Thyroid gland (tissue), 4 donors: ENCODE measurements at regions not wholly inside any gene's neighbourhood (a gene's known extent, or its start where the extent isn't known, plus 50 kb on each side); places are given as distances from the start of the nearest gene placed in this dataset.
"Not testable (repeated sequence)": the region's sequence is repeated elsewhere in the genome, so short reads cannot be mapped to it uniquely, and the experiment has no call there.

ENCODE experiments used
- DNase-seq, 2 donors: peaks; one replicate each; pipeline ENCODE4 v3.0.0-alpha.2; 2019
- H3K27ac ChIP-seq, 3 donors: fragments of 200-600 bp; sonication (generic); 1 replicate in 2 of 3; 2 replicates in 1 of 3; pipeline ENCODE4 v1.5.1; 2016 to 2019; ENCODE audit warnings: mild to moderate bottlenecking in 1 of 3, moderate library complexity in 1 of 3
- H3K27me3 ChIP-seq: fragments of 200-600 bp; sonication (generic); one replicate; pipeline ENCODE4 v1.5.1; 2019
- H3K36me3 ChIP-seq, 2 donors: fragments of 200-600 bp; sonication (generic); one replicate each; pipeline ENCODE4 v1.5.1; 2016 to 2019
- H3K4me1 ChIP-seq, 2 donors: fragments of 200-600 bp; sonication (generic); one replicate each; pipeline ENCODE4 v1.5.1; 2017 to 2019
- H3K4me3 ChIP-seq, 3 donors: fragments of 200-600 bp; sonication (generic); replicated peaks in 1 of 3; 1 replicate in 2 of 3; 2 replicates in 1 of 3; pipeline ENCODE4 v1.5.1; 2016; ENCODE audit warnings: mild to moderate bottlenecking in 1 of 3
- H3K9me3 ChIP-seq: fragments of 200-600 bp; sonication (generic); one replicate; pipeline ENCODE4 v1.5.1; 2017
- POLR2A ChIP-seq, 2 donors: fragments of 450-650 bp; IDR thresholded peaks; one replicate each; pipeline ENCODE4 v1.6.1; 2017; ENCODE audit warnings: antibody characterized with exemption in 2 of 2, mild to moderate bottlenecking in 2 of 2, moderate library complexity in 1 of 2
- WGBS, 2 donors: methylation state at CpG; one replicate each; pipeline ENCODE4 v1.1.5; 2017; 5-methylcytosine and 5-hydroxymethylcytosine counted together
- intact Hi-C: fragments of 100-400 bp; cut with DNase I; formaldehyde crosslinking; loops from one replicate; pipeline ENCODE4 v1.15.1; 2023
- TF ChIP-seq, protein P1 (sequence below), 6 experiments: fragments of 200-600 bp in 3 of 6; fragments of 450-650 bp in 3 of 6; sonication (generic) in 3 of 6; IDR thresholded peaks; one replicate each; pipeline ENCODE4 v1.5.1; 2016 to 2019; ENCODE audit warnings: antibody characterized with exemption in 6 of 6, mild to moderate bottlenecking in 2 of 6, inconsistent platforms in 1 of 6, moderate library complexity in 1 of 6

- H3K27ac ChIP-seq, result no peak overlapping the region
- intact Hi-C loops, result no loop called here
- H3K36me3 ChIP-seq, result no peaks in the 10 kb centered on the region
- no peaks in the 10 kb centered on the region for H3K27me3 ChIP-seq
- H3K4me3 ChIP-seq, result no peak overlapping the region
- DNase-seq, result no peak
- TF ChIP-seq, protein P1, sequence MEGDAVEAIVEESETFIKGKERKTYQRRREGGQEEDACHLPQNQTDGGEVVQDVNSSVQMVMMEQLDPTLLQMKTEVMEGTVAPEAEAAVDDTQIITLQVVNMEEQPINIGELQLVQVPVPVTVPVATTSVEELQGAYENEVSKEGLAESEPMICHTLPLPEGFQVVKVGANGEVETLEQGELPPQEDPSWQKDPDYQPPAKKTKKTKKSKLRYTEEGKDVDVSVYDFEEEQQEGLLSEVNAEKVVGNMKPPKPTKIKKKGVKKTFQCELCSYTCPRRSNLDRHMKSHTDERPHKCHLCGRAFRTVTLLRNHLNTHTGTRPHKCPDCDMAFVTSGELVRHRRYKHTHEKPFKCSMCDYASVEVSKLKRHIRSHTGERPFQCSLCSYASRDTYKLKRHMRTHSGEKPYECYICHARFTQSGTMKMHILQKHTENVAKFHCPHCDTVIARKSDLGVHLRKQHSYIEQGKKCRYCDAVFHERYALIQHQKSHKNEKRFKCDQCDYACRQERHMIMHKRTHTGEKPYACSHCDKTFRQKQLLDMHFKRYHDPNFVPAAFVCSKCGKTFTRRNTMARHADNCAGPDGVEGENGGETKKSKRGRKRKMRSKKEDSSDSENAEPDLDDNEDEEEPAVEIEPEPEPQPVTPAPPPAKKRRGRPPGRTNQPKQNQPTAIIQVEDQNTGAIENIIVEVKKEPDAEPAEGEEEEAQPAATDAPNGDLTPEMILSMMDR (IDR thresholded peaks at IDR 0.05), result no peak
- no peak for TF ChIP-seq POLR2A (IDR thresholded peaks at IDR 0.05)
- no peaks in the 10 kb centered on the region for H3K4me1 ChIP-seq
- no peaks in the 10 kb centered on the region for H3K9me3 ChIP-seq
Observed at GRCh38 chr13:22903925-22904324, 276.9 kb upstream of the SGCG start.

DNA sequence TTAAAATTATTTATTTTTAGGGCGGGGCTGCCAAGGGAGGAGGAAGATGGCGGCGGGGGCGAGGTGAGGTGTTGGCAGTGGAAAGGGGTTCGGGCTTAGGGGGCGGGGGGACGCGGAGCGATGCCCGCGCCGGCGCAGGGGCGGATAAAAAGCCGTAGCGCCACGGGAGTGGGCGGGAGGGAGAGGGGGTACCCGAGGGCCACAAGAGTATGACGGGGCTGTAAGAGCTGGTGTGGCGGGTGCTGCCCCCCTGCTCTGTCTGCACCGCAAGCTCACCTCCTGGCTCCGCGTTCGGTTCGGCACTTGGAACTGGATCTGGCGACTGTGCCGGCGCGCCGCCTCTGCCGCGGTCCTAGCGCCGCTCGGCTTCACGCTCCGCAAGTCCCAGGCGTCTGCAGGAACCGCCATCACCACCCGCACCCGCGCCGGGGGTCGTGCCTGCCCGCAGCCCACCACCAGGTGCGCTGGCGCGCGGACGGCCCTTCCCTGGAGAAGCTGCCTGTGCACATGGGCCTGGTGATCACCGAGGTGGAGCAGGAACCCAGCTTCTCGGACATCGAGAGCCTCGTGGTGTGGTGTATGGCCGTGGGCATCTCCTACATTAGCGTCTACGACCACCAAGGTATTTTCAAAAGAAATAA, 265.2 kb upstream of the SGCG start:
- Histone ChIP-seq H3K4me3 (peak overlapping the region in 2 of 3 donors; percentile 35 to 38), H3K27ac (peak overlapping the region; percentile 54 to 64 (median 55)), H3K36me3 (no peaks in the 10 kb centered on the region), H3K4me1 (no peaks in the 10 kb centered on the region), H3K9me3 (no peaks in the 10 kb centered on the region), H3K27me3 (no peaks in the 10 kb centered on the region)
- WGBS, 2 donors, result 0 to 1% methylated on average over 36 to 42 of the region's 58 CpGs
- peak; percentile 80 to 82 for DNase-seq
- TF ChIP-seq POLR2A (IDR thresholded peaks at IDR 0.05), result peak in 1 of 2 donors; percentile 41
- TF ChIP-seq, protein P1 (IDR thresholded peaks at IDR 0.05), result no peak
- intact Hi-C loops, result no loop called here

GRCh38 chr13:22916276-22916675, 264.5 kb upstream of the SGCG start:
- peak overlapping the region in 1 of 3 donors; percentile 38 for H3K4me3 ChIP-seq
- DNase-seq, H3K27ac ChIP-seq, H3K27me3 ChIP-seq, H3K4me1 ChIP-seq, H3K36me3 ChIP-seq, intact Hi-C loops, H3K9me3 ChIP-seq: not testable (repeated sequence)
- 42 to 50% methylated on average over 4 of the region's 4 CpGs for WGBS, 2 donors

- H3K4me1 ChIP-seq, result peaks cover 0 to 4% of the 10 kb centered on the region in 2 donors
- H3K36me3 ChIP-seq, result no peaks in the 10 kb centered on the region
- H3K27ac ChIP-seq, result peak overlapping the region in 1 of 3 donors; percentile 24
- intact Hi-C loops, result no loop called here
- peak overlapping the region; percentile 28 to 79 (median 34) for H3K4me3 ChIP-seq
- TF ChIP-seq, protein P1 (IDR thresholded peaks at IDR 0.05), result peak in 1 of 6 experiments; percentile 12
- TF ChIP-seq POLR2A (IDR thresholded peaks at IDR 0.05), result peak in 1 of 2 donors; percentile 34
- H3K27me3 ChIP-seq, result no peaks in the 10 kb centered on the region
- no peaks in the 10 kb centered on the region for H3K9me3 ChIP-seq
- 17 to 18% methylated on average over 45 to 52 of the region's 55 CpGs for WGBS, 2 donors
- peak; percentile 74 to 77 for DNase-seq
Observed at GRCh38 chr13:22925881-22926747, 254.7 kb upstream of the SGCG start.

DNA sequence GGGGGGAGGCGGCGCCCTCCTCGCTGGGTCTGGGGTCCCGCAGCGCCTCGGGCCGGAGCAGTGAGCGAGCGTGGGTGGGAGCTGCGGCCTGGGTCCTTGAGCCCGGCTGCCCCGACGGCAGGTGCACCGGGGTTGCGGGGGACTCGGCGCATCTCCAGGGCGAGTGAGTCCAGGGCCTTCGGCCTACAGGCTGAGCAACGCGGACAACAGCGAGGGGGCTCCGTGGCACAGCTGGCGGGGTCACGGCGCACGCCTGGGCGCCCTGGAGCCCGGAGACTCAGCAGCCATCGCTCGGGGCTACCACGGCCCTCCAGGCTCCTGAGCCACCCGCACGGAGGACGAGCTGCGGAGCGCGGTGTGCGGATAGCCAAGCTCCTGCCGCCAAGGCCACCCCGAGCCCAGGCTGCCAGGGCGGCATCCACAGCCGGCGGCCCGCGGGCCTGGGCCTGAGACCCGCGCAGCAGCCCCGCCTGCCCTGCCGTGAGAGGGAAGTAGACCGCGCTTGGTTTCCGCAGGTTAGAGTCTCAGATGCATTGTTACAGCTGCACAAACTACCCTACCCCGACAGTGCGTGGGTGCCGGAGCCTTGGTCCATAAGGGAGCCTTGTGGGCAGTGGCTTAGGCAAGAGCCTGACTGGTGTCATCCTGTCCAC, 253.9 kb upstream of the SGCG start:
- Histone ChIP-seq H3K9me3 (no peaks in the 10 kb centered on the region), H3K36me3 (no peaks in the 10 kb centered on the region), H3K27ac (peak overlapping the region in 2 of 3 donors; percentile 24 to 36), H3K27me3 (no peaks in the 10 kb centered on the region), H3K4me1 (peaks cover 0 to 4% of the 10 kb centered on the region in 2 donors), H3K4me3 (peak overlapping the region; percentile 28 to 79 (median 34))
- no peak for DNase-seq
- no peak for TF ChIP-seq POLR2A (IDR thresholded peaks at IDR 0.05)
- TF ChIP-seq, protein P1 (IDR thresholded peaks at IDR 0.05), result no peak
- WGBS, 2 donors, result 30 to 39% methylated on average over 5 to 12 of the region's 56 CpGs
- intact Hi-C loops, result no loop called here

DNA sequence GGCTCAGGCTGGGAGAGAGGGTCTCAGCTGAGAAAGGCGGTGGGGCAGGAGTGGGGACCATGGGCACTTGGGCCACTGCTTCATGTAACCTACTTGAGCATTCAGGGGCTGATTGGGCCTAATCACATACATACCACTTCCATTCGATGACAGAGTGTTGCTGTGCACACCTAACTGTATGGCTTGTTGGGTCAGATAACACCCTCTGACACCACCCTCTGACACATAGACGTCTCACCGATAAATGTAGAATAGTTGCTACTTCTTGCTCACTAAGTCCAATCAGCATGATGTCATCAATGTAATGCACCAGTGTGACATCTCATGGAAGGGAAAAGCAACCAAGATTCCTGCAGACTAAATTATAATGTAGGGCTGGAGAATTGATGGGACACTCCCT, 252.9 kb upstream of the SGCG start:
- H3K36me3 ChIP-seq, H3K4me1 ChIP-seq, H3K27ac ChIP-seq, H3K9me3 ChIP-seq, H3K27me3 ChIP-seq, H3K4me3 ChIP-seq, DNase-seq, intact Hi-C loops: not testable (repeated sequence)
- 96 to 97% methylated on average over 3 to 4 of the region's 4 CpGs for WGBS, 2 donors
